ENCODE measurements at regions not wholly inside any gene's neighbourhood (a gene's known extent, or its start where the extent isn't known, plus 50 kb on each side); places are given as distances from the start of the nearest gene placed in this dataset.
"Not testable (repeated sequence)": the region's sequence is repeated elsewhere in the genome, so short reads cannot be mapped to it uniquely, and the experiment has no call there.

- no peak for DNase-seq
Observed at GRCh38 chr6:4486568-4487315, 289.5 kb upstream of the CDYL start.

GRCh38 chr6:4485735-4486134 lies 290.5 kb upstream of the CDYL start:
- no peak for DNase-seq

- DNase-seq: no peak
Observed at GRCh38 chr6:4482461-4482860, 293.7 kb upstream of the CDYL start.

GRCh38 chr6:4480788-4481735 lies 295.1 kb upstream of the CDYL start:
- DNase-seq: no peak

GRCh38 chr6:4478098-4478497 lies 298.1 kb upstream of the CDYL start:
- no peak for DNase-seq

- DNase-seq: no peak
Observed at GRCh38 chr6:4474810-4475209, 301.4 kb upstream of the CDYL start.

- no peak for DNase-seq
Observed at GRCh38 chr6:4472969-4473642, 303.1 kb upstream of the CDYL start.

- no peak for DNase-seq
Observed at GRCh38 chr6:4472222-4472621, 304.0 kb upstream of the CDYL start.

- not testable (repeated sequence) for DNase-seq
Observed at GRCh38 chr6:4471515-4471914, 304.7 kb upstream of the CDYL start.

- no peak for DNase-seq
Observed at GRCh38 chr6:4470698-4471210, 305.4 kb upstream of the CDYL start.

GRCh38 chr6:4466769-4467480 lies 309.3 kb upstream of the CDYL start:
- no peak for DNase-seq

- DNase-seq: no peak
Observed at GRCh38 chr6:4466261-4466660, 309.9 kb upstream of the CDYL start.

GRCh38 chr6:4464638-4465037 lies 311.6 kb upstream of the CDYL start:
- no peak for DNase-seq

- DNase-seq: no peak
Observed at GRCh38 chr6:4463236-4463635, 313.0 kb upstream of the CDYL start.

GRCh38 chr6:4460586-4461475 lies 315.4 kb upstream of the CDYL start:
- no peak for DNase-seq

- no peak for DNase-seq
Observed at GRCh38 chr6:4459996-4460395, 316.2 kb upstream of the CDYL start.

- DNase-seq: no peak
Observed at GRCh38 chr6:4459032-4459431, 317.2 kb upstream of the CDYL start.

GRCh38 chr6:4451718-4452117 lies 316.3 kb upstream of the ECI2 start:
- DNase-seq: no peak

- no peak for DNase-seq
Observed at GRCh38 chr6:4451081-4451480, 315.7 kb upstream of the ECI2 start.

GRCh38 chr6:4450237-4450636 lies 314.9 kb upstream of the ECI2 start:
- no peak for DNase-seq

GRCh38 chr6:4449409-4449808 lies 314.0 kb upstream of the ECI2 start:
- DNase-seq: no peak

- no peak for DNase-seq
Observed at GRCh38 chr6:4448841-4449240, 313.5 kb upstream of the ECI2 start.

Data from GOT3 (cell line).